ENCODE measurements at regions not wholly inside any gene's neighbourhood (a gene's known extent, or its start where the extent isn't known, plus 50 kb on each side); places are given as distances from the start of the nearest gene placed in this dataset.
A peak's percentile ranks its signal among the peaks of the same experiment; 100 is the strongest.

- no peak overlapping the region for H3K4me3 ChIP-seq (ENCODE audit: insufficient read depth, low read length)
- no peak overlapping the region for H3K4me2 ChIP-seq (ENCODE audit: insufficient read depth, low read length)
- H3K36me3 ChIP-seq (ENCODE audit: insufficient read depth, low read length) = no peaks in the 10 kb centered on the region
- no peak for TF ChIP-seq CTCF (IDR thresholded peaks at IDR 0.05; ENCODE audit: extremely low read depth, low read depth, low read length)
- peak; percentile 37 for DNase-seq (ENCODE audit: insufficient read length, low spot score, missing footprints)
- H3K4me1 ChIP-seq (ENCODE audit: insufficient read depth, low read length) = peaks cover 16% of the 10 kb centered on the region
- no peaks in the 10 kb centered on the region for H3K9me3 ChIP-seq (ENCODE audit: low read depth, low read length)
- no peak overlapping the region for H2AFZ ChIP-seq (ENCODE audit: low read length)
- no peaks in the 10 kb centered on the region for H4K20me1 ChIP-seq (ENCODE audit: insufficient read depth, low read length)
- H3K27ac ChIP-seq (ENCODE audit: low read depth, low read length) = no peak overlapping the region
- H3K79me2 ChIP-seq (ENCODE audit: insufficient read depth, low read length) = no peaks in the 10 kb centered on the region
- no peaks in the 10 kb centered on the region for H3K27me3 ChIP-seq (ENCODE audit: insufficient read depth, low read length)
These were observed 197.8 kb upstream of the TMEM72 start for GRCh38 chr10:44713307-44713706.

GRCh38 chr10:44714451-44714850 lies 196.7 kb upstream of the TMEM72 start:
- H3K4me3 ChIP-seq (ENCODE audit: insufficient read depth, low read length) = no peak overlapping the region
- H3K4me2 ChIP-seq (ENCODE audit: insufficient read depth, low read length) = no peak overlapping the region
- no peak overlapping the region for H2AFZ ChIP-seq (ENCODE audit: low read length)
- DNase-seq (ENCODE audit: insufficient read length, low spot score, missing footprints) = no peak
- no peaks in the 10 kb centered on the region for H3K79me2 ChIP-seq (ENCODE audit: insufficient read depth, low read length)
- H3K27me3 ChIP-seq (ENCODE audit: insufficient read depth, low read length) = no peaks in the 10 kb centered on the region
- H3K9me3 ChIP-seq (ENCODE audit: low read depth, low read length) = no peaks in the 10 kb centered on the region
- no peaks in the 10 kb centered on the region for H3K36me3 ChIP-seq (ENCODE audit: insufficient read depth, low read length)
- H4K20me1 ChIP-seq (ENCODE audit: insufficient read depth, low read length) = no peaks in the 10 kb centered on the region
- TF ChIP-seq CTCF (IDR thresholded peaks at IDR 0.05; ENCODE audit: extremely low read depth, low read depth, low read length) = no peak
- peak overlapping the region; percentile 60 for H3K27ac ChIP-seq (ENCODE audit: low read depth, low read length)
- peaks cover 16% of the 10 kb centered on the region for H3K4me1 ChIP-seq (ENCODE audit: insufficient read depth, low read length)

- peaks cover 16% of the 10 kb centered on the region for H3K4me1 ChIP-seq (ENCODE audit: insufficient read depth, low read length)
- peak overlapping the region; percentile 45 for H3K4me2 ChIP-seq (ENCODE audit: insufficient read depth, low read length)
- H3K79me2 ChIP-seq (ENCODE audit: insufficient read depth, low read length) = no peaks in the 10 kb centered on the region
- H3K27me3 ChIP-seq (ENCODE audit: insufficient read depth, low read length) = no peaks in the 10 kb centered on the region
- H3K27ac ChIP-seq (ENCODE audit: low read depth, low read length) = peak overlapping the region; percentile 60
- H2AFZ ChIP-seq (ENCODE audit: low read length) = peak overlapping the region; percentile 17
- H4K20me1 ChIP-seq (ENCODE audit: insufficient read depth, low read length) = no peaks in the 10 kb centered on the region
- no peak for TF ChIP-seq CTCF (IDR thresholded peaks at IDR 0.05; ENCODE audit: extremely low read depth, low read depth, low read length)
- H3K36me3 ChIP-seq (ENCODE audit: insufficient read depth, low read length) = no peaks in the 10 kb centered on the region
- peak; percentile 65 for DNase-seq (ENCODE audit: insufficient read length, low spot score, missing footprints)
- no peaks in the 10 kb centered on the region for H3K9me3 ChIP-seq (ENCODE audit: low read depth, low read length)
- no peak overlapping the region for H3K4me3 ChIP-seq (ENCODE audit: insufficient read depth, low read length)
These were observed 196.0 kb upstream of the TMEM72 start for GRCh38 chr10:44715136-44715535.

- peaks cover 16% of the 10 kb centered on the region for H3K4me1 ChIP-seq (ENCODE audit: insufficient read depth, low read length)
- no peak overlapping the region for H2AFZ ChIP-seq (ENCODE audit: low read length)
- H3K36me3 ChIP-seq (ENCODE audit: insufficient read depth, low read length) = no peaks in the 10 kb centered on the region
- DNase-seq (ENCODE audit: insufficient read length, low spot score, missing footprints) = no peak
- no peaks in the 10 kb centered on the region for H3K27me3 ChIP-seq (ENCODE audit: insufficient read depth, low read length)
- no peak for TF ChIP-seq CTCF (IDR thresholded peaks at IDR 0.05; ENCODE audit: extremely low read depth, low read depth, low read length)
- H3K4me3 ChIP-seq (ENCODE audit: insufficient read depth, low read length) = no peak overlapping the region
- no peaks in the 10 kb centered on the region for H3K79me2 ChIP-seq (ENCODE audit: insufficient read depth, low read length)
- H4K20me1 ChIP-seq (ENCODE audit: insufficient read depth, low read length) = no peaks in the 10 kb centered on the region
- no peak overlapping the region for H3K27ac ChIP-seq (ENCODE audit: low read depth, low read length)
- H3K4me2 ChIP-seq (ENCODE audit: insufficient read depth, low read length) = no peak overlapping the region
- no peaks in the 10 kb centered on the region for H3K9me3 ChIP-seq (ENCODE audit: low read depth, low read length)
These were observed 194.6 kb upstream of the TMEM72 start for GRCh38 chr10:44716470-44717015.
